Rectal smooth muscle tissue (tissue), 1 donor: ENCODE measurements at regions not wholly inside any gene's neighbourhood (a gene's known extent, or its start where the extent isn't known, plus 50 kb on each side); places are given as distances from the start of the nearest gene placed in this dataset.
"Not testable (repeated sequence)": the region's sequence is repeated elsewhere in the genome, so short reads cannot be mapped to it uniquely, and the experiment has no call there.

Source experiments
- H3K27ac ChIP-seq: one replicate; pipeline ENCODE4 v1.7.0; 2013; ENCODE audit warnings: low read depth, low read length, inconsistent platforms
- H3K27me3 ChIP-seq: one replicate; pipeline ENCODE4 v1.7.0; 2013; ENCODE audit warnings: low read length; ENCODE audit not compliant: control insufficient read depth, insufficient read depth
- H3K36me3 ChIP-seq: one replicate; pipeline ENCODE4 v1.7.0; 2013; ENCODE audit warnings: low read length; ENCODE audit not compliant: control insufficient read depth, insufficient read depth
- H3K4me1 ChIP-seq: one replicate; pipeline ENCODE4 v1.7.0; 2013; ENCODE audit warnings: low read length; ENCODE audit not compliant: control insufficient read depth, insufficient read depth
- H3K4me3 ChIP-seq: one replicate; pipeline ENCODE4 v1.7.0; 2013; ENCODE audit warnings: low read length
- H3K9ac ChIP-seq: one replicate; pipeline ENCODE4 v1.7.0; 2013; ENCODE audit warnings: low read length

- Histone ChIP-seq H3K4me3 (no peak overlapping the region), H3K9ac (no peak overlapping the region), H3K27me3 (no peaks in the 10 kb centered on the region), H3K4me1 (peaks cover 5% of the 10 kb centered on the region), H3K27ac (no peak overlapping the region), H3K36me3 (no peaks in the 10 kb centered on the region)
Observed at GRCh38 chr6:137579612-137580011, 85.4 kb upstream of the OLIG3 start.

- no peak overlapping the region for H3K4me3 ChIP-seq
- peaks cover 5% of the 10 kb centered on the region for H3K4me1 ChIP-seq
- no peak overlapping the region for H3K27ac ChIP-seq
- no peaks in the 10 kb centered on the region for H3K27me3 ChIP-seq
- no peaks in the 10 kb centered on the region for H3K36me3 ChIP-seq
- no peak overlapping the region for H3K9ac ChIP-seq
Observed at GRCh38 chr6:137581019-137581707, 87.0 kb upstream of the OLIG3 start.

- not testable (repeated sequence) for H3K36me3 ChIP-seq, H3K27ac ChIP-seq, H3K27me3 ChIP-seq, H3K9ac ChIP-seq, H3K4me3 ChIP-seq, H3K4me1 ChIP-seq
Observed at GRCh38 chr6:137583519-137583918, 89.3 kb upstream of the OLIG3 start.

GRCh38 chr6:137588472-137588871 is 94.3 kb upstream of the OLIG3 start:
- Histone ChIP-seq H3K27me3 (no peaks in the 10 kb centered on the region), H3K27ac (no peak overlapping the region), H3K4me1 (no peaks in the 10 kb centered on the region), H3K9ac (no peak overlapping the region), H3K36me3 (no peaks in the 10 kb centered on the region), H3K4me3 (no peak overlapping the region)

GRCh38 chr6:137589067-137589848 is 95.1 kb upstream of the OLIG3 start:
- Histone ChIP-seq H3K9ac (no peak overlapping the region), H3K27ac (no peak overlapping the region), H3K4me1 (no peaks in the 10 kb centered on the region), H3K4me3 (no peak overlapping the region), H3K27me3 (no peaks in the 10 kb centered on the region), H3K36me3 (no peaks in the 10 kb centered on the region)

- H3K9ac ChIP-seq = no peak overlapping the region
- no peaks in the 10 kb centered on the region for H3K27me3 ChIP-seq
- no peak overlapping the region for H3K4me3 ChIP-seq
- no peak overlapping the region for H3K27ac ChIP-seq
- no peaks in the 10 kb centered on the region for H3K36me3 ChIP-seq
- no peaks in the 10 kb centered on the region for H3K4me1 ChIP-seq
Observed at GRCh38 chr6:137590684-137591083, 96.5 kb upstream of the OLIG3 start.

- no peaks in the 10 kb centered on the region for H3K27me3 ChIP-seq
- no peaks in the 10 kb centered on the region for H3K4me1 ChIP-seq
- H3K9ac ChIP-seq = no peak overlapping the region
- H3K4me3 ChIP-seq = no peak overlapping the region
- no peak overlapping the region for H3K27ac ChIP-seq
- no peaks in the 10 kb centered on the region for H3K36me3 ChIP-seq
Observed at GRCh38 chr6:137601471-137601870, 107.3 kb upstream of the OLIG3 start.

GRCh38 chr6:137602313-137603197 is 108.4 kb upstream of the OLIG3 start:
- H3K4me1 ChIP-seq = no peaks in the 10 kb centered on the region
- H3K27me3 ChIP-seq = no peaks in the 10 kb centered on the region
- no peaks in the 10 kb centered on the region for H3K36me3 ChIP-seq
- H3K27ac ChIP-seq = no peak overlapping the region
- no peak overlapping the region for H3K4me3 ChIP-seq
- no peak overlapping the region for H3K9ac ChIP-seq

GRCh38 chr6:137610702-137611101 is 116.5 kb upstream of the OLIG3 start:
- Histone ChIP-seq H3K36me3 (no peaks in the 10 kb centered on the region), H3K27ac (no peak overlapping the region), H3K4me3 (no peak overlapping the region), H3K27me3 (no peaks in the 10 kb centered on the region), H3K9ac (no peak overlapping the region), H3K4me1 (no peaks in the 10 kb centered on the region)

GRCh38 chr6:137623293-137623692 is 129.1 kb upstream of the OLIG3 start:
- Histone ChIP-seq H3K4me1 (no peaks in the 10 kb centered on the region), H3K27ac (no peak overlapping the region), H3K4me3 (no peak overlapping the region), H3K9ac (no peak overlapping the region), H3K36me3 (no peaks in the 10 kb centered on the region), H3K27me3 (no peaks in the 10 kb centered on the region)

- Histone ChIP-seq H3K4me3 (no peak overlapping the region), H3K4me1 (no peaks in the 10 kb centered on the region), H3K36me3 (no peaks in the 10 kb centered on the region), H3K27ac (no peak overlapping the region), H3K27me3 (no peaks in the 10 kb centered on the region), H3K9ac (no peak overlapping the region)
Observed at GRCh38 chr6:137625100-137625661, 131.0 kb upstream of the OLIG3 start.

GRCh38 chr6:137625808-137626207 is 131.6 kb upstream of the OLIG3 start:
- H3K27me3 ChIP-seq = no peaks in the 10 kb centered on the region
- H3K27ac ChIP-seq = no peak overlapping the region
- no peaks in the 10 kb centered on the region for H3K36me3 ChIP-seq
- no peak overlapping the region for H3K9ac ChIP-seq
- no peak overlapping the region for H3K4me3 ChIP-seq
- H3K4me1 ChIP-seq = no peaks in the 10 kb centered on the region
